H9 (cell line): ENCODE measurements at regions not wholly inside any gene's neighbourhood (a gene's known extent, or its start where the extent isn't known, plus 50 kb on each side); places are given as distances from the start of the nearest gene placed in this dataset.

Source experiments
- DNase-seq: peaks from one replicate; pipeline ENCODE4 v3.0.0-alpha.2; 2017
- H2AFZ ChIP-seq: one replicate; pipeline ENCODE4 v1.6.1; 2013; ENCODE audit warnings: mild to moderate bottlenecking, low read length, control low read depth, moderate library complexity
- H2AK5ac ChIP-seq: 2 replicates; pipeline ENCODE4 v1.6.1; 2013; ENCODE audit warnings: low read length, control low read depth, mixed read lengths; ENCODE audit not compliant: insufficient read length
- H2BK120ac ChIP-seq: one replicate; pipeline ENCODE4 v1.6.1; 2013; ENCODE audit warnings: low read depth, mild to moderate bottlenecking, low read length, control low read depth, inconsistent platforms; ENCODE audit not compliant: poor library complexity, severe bottlenecking
- H2BK12ac ChIP-seq: 2 replicates; pipeline ENCODE4 v1.6.1; 2013; ENCODE audit warnings: low read length, control low read depth, mixed read lengths, low read depth; ENCODE audit not compliant: insufficient read length
- H2BK15ac ChIP-seq: 2 replicates; pipeline ENCODE4 v1.6.1; 2013; ENCODE audit warnings: low read depth, low read length, control low read depth
- H2BK20ac ChIP-seq: one replicate; pipeline ENCODE4 v1.6.1; 2013; ENCODE audit warnings: low read depth, mild to moderate bottlenecking, low read length, control low read depth, inconsistent platforms; ENCODE audit not compliant: poor library complexity, severe bottlenecking
- H2BK5ac ChIP-seq: 2 replicates; pipeline ENCODE4 v1.6.1; 2013; ENCODE audit warnings: low read length, control low read depth, mixed read lengths; ENCODE audit not compliant: insufficient read length
- H3K14ac ChIP-seq: 2 replicates; pipeline ENCODE4 v1.6.1; 2013; ENCODE audit warnings: low read length, control low read depth; ENCODE audit not compliant: insufficient read depth
- H3K18ac ChIP-seq: 2 replicates; pipeline ENCODE4 v1.6.1; 2013; ENCODE audit warnings: low read depth, mild to moderate bottlenecking, mixed read lengths, low read length, control low read depth; ENCODE audit not compliant: insufficient read length
- H3K23ac ChIP-seq: 2 replicates; pipeline ENCODE4 v1.6.1; 2013; ENCODE audit warnings: low read length, control low read depth, mixed read lengths, low read depth; ENCODE audit not compliant: insufficient read length
- H3K23me2 ChIP-seq: 2 replicates; pipeline ENCODE4 v1.6.1; 2013; ENCODE audit warnings: low read depth, mild to moderate bottlenecking, mixed read lengths, low read length, control low read depth; ENCODE audit not compliant: insufficient read length, poor library complexity, severe bottlenecking
- H3K27ac ChIP-seq: 2 replicates; pipeline ENCODE4 v1.5.1; 2013; ENCODE audit warnings: low read length, control low read depth, mixed read lengths, low read depth; ENCODE audit not compliant: insufficient read length
- H3K27me3 ChIP-seq: 2 replicates; pipeline ENCODE4 v1.6.1; 2013; ENCODE audit warnings: low read length, control low read depth, inconsistent platforms; ENCODE audit not compliant: insufficient read depth
- H3K4ac ChIP-seq: 2 replicates; pipeline ENCODE4 v1.6.1; 2013; ENCODE audit warnings: low read depth, mild to moderate bottlenecking, control low read depth, inconsistent platforms, low read length, moderate library complexity
- H3K4me1 ChIP-seq: 2 replicates; pipeline ENCODE4 v1.6.1; 2013; ENCODE audit warnings: low read length, control low read depth, inconsistent platforms; ENCODE audit not compliant: insufficient read depth
- H3K4me2 ChIP-seq: 2 replicates; pipeline ENCODE4 v1.6.1; 2013; ENCODE audit warnings: low read length, control low read depth, mixed read lengths; ENCODE audit not compliant: insufficient read length, insufficient read depth
- H3K56ac ChIP-seq: 2 replicates; pipeline ENCODE4 v1.6.1; 2013; ENCODE audit warnings: low read depth, mild to moderate bottlenecking, mixed read lengths, low read length, control low read depth; ENCODE audit not compliant: insufficient read length
- H3K79me1 ChIP-seq: 2 replicates; pipeline ENCODE4 v1.6.1; 2013; ENCODE audit warnings: low read depth, mild to moderate bottlenecking, moderate library complexity, low read length, control low read depth, inconsistent platforms; ENCODE audit not compliant: insufficient read depth, poor library complexity, severe bottlenecking
- H3K79me2 ChIP-seq: 2 replicates; pipeline ENCODE4 v1.6.1; 2013; ENCODE audit warnings: low read length, control low read depth, inconsistent platforms; ENCODE audit not compliant: insufficient read depth
- H3K9ac ChIP-seq: 2 replicates; pipeline ENCODE4 v1.6.1; 2013; ENCODE audit warnings: low read length, control low read depth, mixed read lengths; ENCODE audit not compliant: insufficient read length; ENCODE audit errors: extremely low read depth
- H3K9me3 ChIP-seq: one replicate; pipeline ENCODE4 v1.6.1; 2013; ENCODE audit warnings: low read depth, low read length, inconsistent platforms; ENCODE audit not compliant: control insufficient read depth
- H3T11ph ChIP-seq: one replicate; pipeline ENCODE4 v1.6.1; 2013; ENCODE audit warnings: mild to moderate bottlenecking, low read length, control low read depth, inconsistent platforms
- H4K20me1 ChIP-seq: one replicate; pipeline ENCODE4 v1.6.1; 2013; ENCODE audit not compliant: control insufficient read depth, insufficient read length, insufficient read depth
- H4K5ac ChIP-seq: 2 replicates; pipeline ENCODE4 v1.6.1; 2013; ENCODE audit warnings: low read depth, mild to moderate bottlenecking, mixed read lengths, low read length, control low read depth; ENCODE audit not compliant: insufficient read length
- H4K8ac ChIP-seq: replicated peaks from 2 replicates; pipeline ENCODE4 v1.6.1; 2013; ENCODE audit warnings: low read length, control low read depth, mixed read lengths, low read depth; ENCODE audit not compliant: insufficient read length
- H4K91ac ChIP-seq: 2 replicates; pipeline ENCODE4 v1.6.1; 2013; ENCODE audit warnings: low read depth, mild to moderate bottlenecking, moderate library complexity, mixed read lengths, low read length, control low read depth; ENCODE audit not compliant: insufficient read length
- H3K27ac Mint-ChIP-seq, 3 experiments: 2 replicates in 2 of 3; 3 replicates in 1 of 3; pipeline ENCODE4 v1.8.0; 2020 to 2021; ENCODE audit warnings: mixed read lengths in 3 of 3, mild to moderate bottlenecking in 1 of 3, moderate library complexity in 1 of 3
- H3K27me3 Mint-ChIP-seq: 2 replicates; pipeline ENCODE4 v1.8.0; 2021; ENCODE audit warnings: low read depth, mild to moderate bottlenecking, moderate library complexity, mixed read lengths
- H3K36me3 Mint-ChIP-seq, 3 experiments: 2 replicates in 2 of 3; 3 replicates in 1 of 3; pipeline ENCODE4 v1.8.0; 2020 to 2021; ENCODE audit warnings: low read depth in 3 of 3, mixed read lengths in 3 of 3; ENCODE audit not compliant: insufficient read depth in 1 of 3
- H3K4me1 Mint-ChIP-seq, 2 experiments: 2 replicates each; pipeline ENCODE4 v1.8.0; 2020; ENCODE audit warnings: mixed read lengths in 2 of 2
- H3K4me3 Mint-ChIP-seq, 2 experiments: 2 replicates in 1 of 2; 3 replicates in 1 of 2; pipeline ENCODE4 v1.8.0; 2020 to 2021; ENCODE audit warnings: mild to moderate bottlenecking in 2 of 2, mixed read lengths in 2 of 2, moderate library complexity in 1 of 2
- H3K9me3 Mint-ChIP-seq, 2 experiments: 2 replicates in 1 of 2; 3 replicates in 1 of 2; pipeline ENCODE4 v1.8.0; 2020; ENCODE audit warnings: mild to moderate bottlenecking in 2 of 2, mixed read lengths in 2 of 2, moderate library complexity in 1 of 2
- WGBS: extraction: QIAGEN DNeasy Blood & Tissue Kit; methylation state at CpG from one replicate; pipeline ENCODE4 v1.1.7; 2013; ENCODE audit warnings: missing lambda C conversion rate, low lambda C conversion rate, mixed read lengths; ENCODE audit not compliant: insufficient read length; ENCODE audit errors: extremely low coverage; 5-methylcytosine and 5-hydroxymethylcytosine counted together
- TF ChIP-seq, protein P1 (sequence below): fragments of 200-600 bp; sonication (generic); conservative IDR thresholded peaks from 3 replicates; pipeline ENCODE4 v1.8.0; 2021; ENCODE audit warnings: antibody characterized with exemption, mild to moderate bottlenecking

DNA sequence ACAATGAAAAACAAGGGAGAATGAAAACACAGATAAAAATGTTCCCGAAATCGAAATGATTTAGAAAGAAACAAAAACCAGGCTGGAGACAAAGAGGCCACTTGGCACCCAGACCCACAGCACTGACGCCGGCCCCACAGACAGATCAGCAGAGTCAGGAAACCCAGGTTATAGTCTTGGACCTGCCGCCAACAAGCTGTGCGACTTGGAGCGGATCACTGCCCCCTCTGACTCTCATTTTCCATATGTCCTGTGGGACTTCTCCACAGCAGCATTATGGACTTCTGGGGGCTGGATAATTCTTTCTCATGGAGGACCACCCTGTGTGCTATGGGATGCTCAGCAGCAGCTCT, 72.4 kb downstream of the MATN1 start:
- H3K14ac ChIP-seq, result no peak overlapping the region
- Mint-ChIP-seq H3K27ac (peak overlapping the region in 2 of 3 experiments; percentile 7 to 21; a peak in 1 of 7 replicates), H3K4me1 (peaks cover 8 to 16% of the 10 kb centered on the region in 2 experiments), H3K4me3 (no peak overlapping the region), H3K9me3 (peaks cover 11 to 21% of the 10 kb centered on the region in 2 experiments), H3K27me3 (peaks cover 14% of the 10 kb centered on the region), H3K36me3 (peaks cover 4 to 16% (median 7%) of the 10 kb centered on the region in 3 experiments; a peak in 4 of 7 replicates)
- H3K4me2 ChIP-seq, result no peak overlapping the region
- no peak overlapping the region for H4K5ac ChIP-seq
- H4K91ac ChIP-seq, result no peak overlapping the region
- H3K27ac ChIP-seq, result no peak overlapping the region
- no peak for DNase-seq
- no peaks in the 10 kb centered on the region; the same call in 1 of the 2 replicates for H3K4me1 ChIP-seq
- H4K20me1 ChIP-seq, result no peaks in the 10 kb centered on the region
- H3K79me2 ChIP-seq, result no peaks in the 10 kb centered on the region
- no peak overlapping the region for H3K56ac ChIP-seq
- no peak overlapping the region for H3K18ac ChIP-seq
- H3K23me2 ChIP-seq, result no peaks in the 10 kb centered on the region
- H3T11ph ChIP-seq, result no peak overlapping the region
- no peaks in the 10 kb centered on the region for H3K79me1 ChIP-seq
- H3K9ac ChIP-seq, result no peak overlapping the region
- no peak overlapping the region for H3K23ac ChIP-seq
- WGBS, result no CpG with 5 or more reads among the region's 7 CpGs
- no peak overlapping the region for H2BK12ac ChIP-seq
- no peaks in the 10 kb centered on the region for H3K27me3 ChIP-seq
- no peak overlapping the region for H2AFZ ChIP-seq
- no peak overlapping the region for H2BK120ac ChIP-seq
- no peaks in the 10 kb centered on the region for H3K9me3 ChIP-seq
- H2BK20ac ChIP-seq, result no peak overlapping the region
- H4K8ac ChIP-seq, result no peak overlapping the region
- H3K4ac ChIP-seq, result no peak overlapping the region
- no peak overlapping the region for H2BK5ac ChIP-seq
- no peak overlapping the region for H2BK15ac ChIP-seq
- TF ChIP-seq, protein P1, sequence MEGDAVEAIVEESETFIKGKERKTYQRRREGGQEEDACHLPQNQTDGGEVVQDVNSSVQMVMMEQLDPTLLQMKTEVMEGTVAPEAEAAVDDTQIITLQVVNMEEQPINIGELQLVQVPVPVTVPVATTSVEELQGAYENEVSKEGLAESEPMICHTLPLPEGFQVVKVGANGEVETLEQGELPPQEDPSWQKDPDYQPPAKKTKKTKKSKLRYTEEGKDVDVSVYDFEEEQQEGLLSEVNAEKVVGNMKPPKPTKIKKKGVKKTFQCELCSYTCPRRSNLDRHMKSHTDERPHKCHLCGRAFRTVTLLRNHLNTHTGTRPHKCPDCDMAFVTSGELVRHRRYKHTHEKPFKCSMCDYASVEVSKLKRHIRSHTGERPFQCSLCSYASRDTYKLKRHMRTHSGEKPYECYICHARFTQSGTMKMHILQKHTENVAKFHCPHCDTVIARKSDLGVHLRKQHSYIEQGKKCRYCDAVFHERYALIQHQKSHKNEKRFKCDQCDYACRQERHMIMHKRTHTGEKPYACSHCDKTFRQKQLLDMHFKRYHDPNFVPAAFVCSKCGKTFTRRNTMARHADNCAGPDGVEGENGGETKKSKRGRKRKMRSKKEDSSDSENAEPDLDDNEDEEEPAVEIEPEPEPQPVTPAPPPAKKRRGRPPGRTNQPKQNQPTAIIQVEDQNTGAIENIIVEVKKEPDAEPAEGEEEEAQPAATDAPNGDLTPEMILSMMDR, result no peak
- H2AK5ac ChIP-seq, result no peak overlapping the region
